Activated T-helper 2 cell treated with anti-CD3 and anti-CD28 coated beads, Interferon-gamma antibody, Interleukin-2, Interleukin-4, amounts not matched to agents 10 μg/mL and 5 μg/mL and 100 μg/mL, durations not matched to agents 14 hours and 24 hours and 36 hours (primary cell): ENCODE measurements at regions not wholly inside any gene's neighbourhood (a gene's known extent, or its start where the extent isn't known, plus 50 kb on each side); places are given as distances from the start of the nearest gene placed in this dataset.
"Not testable (repeated sequence)": the region's sequence is repeated elsewhere in the genome, so short reads cannot be mapped to it uniquely, and the experiment has no call there.

Experiments
- DNase-seq: peaks from one replicate; pipeline ENCODE4 v3.0.0; 2021; ENCODE audit warnings: low spot score
- H3K27ac Mint-ChIP-seq: one replicate; pipeline ENCODE4 v1.8.0; 2021; ENCODE audit warnings: mixed read lengths
- H3K27me3 Mint-ChIP-seq: one replicate; pipeline ENCODE4 v1.8.0; 2021; ENCODE audit warnings: low read depth, mixed read lengths
- H3K36me3 Mint-ChIP-seq: one replicate; pipeline ENCODE4 v1.8.0; 2021; ENCODE audit warnings: low read depth, mixed read lengths
- H3K4me1 Mint-ChIP-seq: one replicate; pipeline ENCODE4 v1.8.0; 2021; ENCODE audit warnings: low read depth, mixed read lengths
- H3K4me3 Mint-ChIP-seq: one replicate; pipeline ENCODE4 v1.8.0; 2021; ENCODE audit warnings: low read depth, mild to moderate bottlenecking, moderate library complexity, mixed read lengths
- H3K9me3 Mint-ChIP-seq: one replicate; pipeline ENCODE4 v1.8.0; 2021; ENCODE audit warnings: mixed read lengths
- intact Hi-C: fragments of 100-400 bp; cut with micrococcal nuclease; formaldehyde crosslinking; loops from one replicate; pipeline ENCODE4 v1.15.1; 2023

GRCh38 chr3:95826419-95826818 is 988.0 kb upstream of the EPHA6 start:
- Mint-ChIP-seq H3K27ac (no peak overlapping the region), H3K36me3 (no peaks in the 10 kb centered on the region), H3K9me3 (peaks cover 22% of the 10 kb centered on the region), H3K4me1 (no peaks in the 10 kb centered on the region), H3K4me3 (no peak overlapping the region), H3K27me3 (no peaks in the 10 kb centered on the region)
- no peak for DNase-seq
- intact Hi-C loops, result no loop called here

GRCh38 chr3:95832146-95832545 is 982.2 kb upstream of the EPHA6 start:
- Mint-ChIP-seq H3K4me3 (no peak overlapping the region), H3K4me1 (no peaks in the 10 kb centered on the region), H3K27ac (no peak overlapping the region), H3K27me3 (no peaks in the 10 kb centered on the region), H3K9me3 (peaks cover 38% of the 10 kb centered on the region), H3K36me3 (no peaks in the 10 kb centered on the region)
- intact Hi-C loops, result no loop called here
- DNase-seq, result no peak

- intact Hi-C loops, H3K27me3 Mint-ChIP-seq, DNase-seq: not testable (repeated sequence)
Observed at GRCh38 chr3:95860628-95861027, 953.8 kb upstream of the EPHA6 start.

GRCh38 chr3:95883801-95884200 is 930.6 kb upstream of the EPHA6 start:
- peaks cover 18% of the 10 kb centered on the region for H3K9me3 Mint-ChIP-seq
- no peaks in the 10 kb centered on the region for H3K4me1 Mint-ChIP-seq
- DNase-seq, result no peak
- no peak overlapping the region for H3K27ac Mint-ChIP-seq
- H3K4me3 Mint-ChIP-seq, result no peak overlapping the region
- H3K36me3 Mint-ChIP-seq, result no peaks in the 10 kb centered on the region
- no peaks in the 10 kb centered on the region for H3K27me3 Mint-ChIP-seq
- intact Hi-C loops, result no loop called here

More at GRCh38 chr3:95860628-95861027, 953.8 kb upstream of the EPHA6 start:
- H3K4me3 Mint-ChIP-seq, H3K27ac Mint-ChIP-seq, H3K36me3 Mint-ChIP-seq, H3K4me1 Mint-ChIP-seq: not testable (repeated sequence)
- peaks cover 40% of the 10 kb centered on the region for H3K9me3 Mint-ChIP-seq

- peaks cover 22% of the 10 kb centered on the region for H3K9me3 Mint-ChIP-seq
- no peaks in the 10 kb centered on the region for H3K4me1 Mint-ChIP-seq
- no peak for DNase-seq
- no peak overlapping the region for H3K27ac Mint-ChIP-seq
- no peak overlapping the region for H3K4me3 Mint-ChIP-seq
- intact Hi-C loops, result no loop called here
- H3K27me3 Mint-ChIP-seq, result no peaks in the 10 kb centered on the region
- no peaks in the 10 kb centered on the region for H3K36me3 Mint-ChIP-seq
Observed at GRCh38 chr3:95886616-95887015, 927.8 kb upstream of the EPHA6 start.

- H3K27ac Mint-ChIP-seq, result no peak overlapping the region
- H3K36me3 Mint-ChIP-seq, result no peaks in the 10 kb centered on the region
- no peak for DNase-seq
- peaks cover 22% of the 10 kb centered on the region for H3K9me3 Mint-ChIP-seq
- no peak overlapping the region for H3K4me3 Mint-ChIP-seq
- no peaks in the 10 kb centered on the region for H3K27me3 Mint-ChIP-seq
- H3K4me1 Mint-ChIP-seq, result no peaks in the 10 kb centered on the region
- intact Hi-C loops, result no loop called here
Observed at GRCh38 chr3:95887114-95887513, 927.3 kb upstream of the EPHA6 start.

- Mint-ChIP-seq H3K27ac (no peak overlapping the region), H3K27me3 (no peaks in the 10 kb centered on the region), H3K4me1 (no peaks in the 10 kb centered on the region), H3K36me3 (no peaks in the 10 kb centered on the region), H3K4me3 (no peak overlapping the region), H3K9me3 (peaks cover 16% of the 10 kb centered on the region)
- intact Hi-C loops, result no loop called here
- DNase-seq, result no peak
Observed at GRCh38 chr3:95894820-95895219, 919.6 kb upstream of the EPHA6 start.

- no peaks in the 10 kb centered on the region for H3K27me3 Mint-ChIP-seq
- intact Hi-C loops, result no loop called here
- no peaks in the 10 kb centered on the region for H3K9me3 Mint-ChIP-seq
- DNase-seq, result no peak
- H3K36me3 Mint-ChIP-seq, result no peaks in the 10 kb centered on the region
- H3K4me3 Mint-ChIP-seq, result no peak overlapping the region
- no peak overlapping the region for H3K27ac Mint-ChIP-seq
- H3K4me1 Mint-ChIP-seq, result no peaks in the 10 kb centered on the region
Observed at GRCh38 chr3:95899494-95899893, 914.9 kb upstream of the EPHA6 start.

GRCh38 chr3:95899911-95900310 is 914.5 kb upstream of the EPHA6 start:
- intact Hi-C loops, result no loop called here
- H3K4me3 Mint-ChIP-seq, result no peak overlapping the region
- no peak for DNase-seq
- no peak overlapping the region for H3K27ac Mint-ChIP-seq
- no peaks in the 10 kb centered on the region for H3K9me3 Mint-ChIP-seq
- H3K36me3 Mint-ChIP-seq, result no peaks in the 10 kb centered on the region
- no peaks in the 10 kb centered on the region for H3K27me3 Mint-ChIP-seq
- no peaks in the 10 kb centered on the region for H3K4me1 Mint-ChIP-seq

- Mint-ChIP-seq H3K27ac (no peak overlapping the region), H3K9me3 (peaks cover 3% of the 10 kb centered on the region), H3K4me1 (no peaks in the 10 kb centered on the region), H3K4me3 (no peak overlapping the region), H3K27me3 (no peaks in the 10 kb centered on the region), H3K36me3 (no peaks in the 10 kb centered on the region)
- intact Hi-C loops, result no loop called here
- no peak for DNase-seq
Observed at GRCh38 chr3:95901948-95902347, 912.4 kb upstream of the EPHA6 start.

GRCh38 chr3:95905182-95905581 is 909.2 kb upstream of the EPHA6 start:
- no peak for DNase-seq
- no peaks in the 10 kb centered on the region for H3K27me3 Mint-ChIP-seq
- no peak overlapping the region for H3K27ac Mint-ChIP-seq
- no peaks in the 10 kb centered on the region for H3K36me3 Mint-ChIP-seq
- intact Hi-C loops, result no loop called here
- H3K4me3 Mint-ChIP-seq, result no peak overlapping the region
- H3K9me3 Mint-ChIP-seq, result peaks cover 7% of the 10 kb centered on the region
- H3K4me1 Mint-ChIP-seq, result no peaks in the 10 kb centered on the region

GRCh38 chr3:95911767-95912166 is 902.6 kb upstream of the EPHA6 start:
- H3K27me3 Mint-ChIP-seq, result no peaks in the 10 kb centered on the region
- H3K9me3 Mint-ChIP-seq, result peaks cover 24% of the 10 kb centered on the region
- no peak for DNase-seq
- H3K4me3 Mint-ChIP-seq, result no peak overlapping the region
- H3K27ac Mint-ChIP-seq, result no peak overlapping the region
- H3K36me3 Mint-ChIP-seq, result no peaks in the 10 kb centered on the region
- intact Hi-C loops, result no loop called here
- H3K4me1 Mint-ChIP-seq, result no peaks in the 10 kb centered on the region

- intact Hi-C loops, result no loop called here
- no peak overlapping the region for H3K4me3 Mint-ChIP-seq
- no peaks in the 10 kb centered on the region for H3K27me3 Mint-ChIP-seq
- no peaks in the 10 kb centered on the region for H3K4me1 Mint-ChIP-seq
- H3K36me3 Mint-ChIP-seq, result no peaks in the 10 kb centered on the region
- no peak overlapping the region for H3K27ac Mint-ChIP-seq
- H3K9me3 Mint-ChIP-seq, result no peaks in the 10 kb centered on the region
- no peak for DNase-seq
Observed at GRCh38 chr3:95923496-95924210, 890.7 kb upstream of the EPHA6 start.
